H1 (cell line): ENCODE measurements at regions not wholly inside any gene's neighbourhood (a gene's known extent, or its start where the extent isn't known, plus 50 kb on each side); places are given as distances from the start of the nearest gene placed in this dataset.

Experiments
- CTCF ChIA-PET: fragments of 300-600 bp; sonication (Branson Sonifier 250); formaldehyde crosslinking; loops from one replicate; lab custom pipeline; 2021; ENCODE audit not compliant: partially characterized antibody; lab: Charles Lee
- POLR2A ChIA-PET: fragments of 300-600 bp; sonication (Branson Sonifier 250); formaldehyde crosslinking; loops from one replicate; lab custom pipeline; 2021; ENCODE audit warnings: inconsistent platforms; ENCODE audit not compliant: partially characterized antibody; lab: Charles Lee
- DNase-seq, 2 experiments: peaks; one replicate each; pipeline versions ENCODE4 v3.0.0 to v3.0.0-alpha.2; 2010 to 2022; ENCODE audit warnings: low spot score in 2 of 2, low read depth in 1 of 2, mixed read lengths in 1 of 2
- FAIRE-seq: peaks from 2 replicates; lab custom pipeline; 2011; peaks lifted over from hg19 to GRCh38; lab: Jason Lieb, UNC
- H2AFZ ChIP-seq: 2 replicates; pipeline ENCODE4 v1.8.1; 2012; ENCODE audit warnings: low read length, inconsistent platforms
- H2AK5ac ChIP-seq: 2 replicates; pipeline ENCODE4 v1.6.1; 2013; ENCODE audit warnings: low read depth, low read length
- H2BK120ac ChIP-seq: replicated peaks from 2 replicates; pipeline ENCODE3; 2013; ENCODE audit warnings: low read depth, low read length, inconsistent platforms
- H2BK12ac ChIP-seq: 2 replicates; pipeline ENCODE4 v1.6.1; 2013; ENCODE audit warnings: low read depth, low read length
- H2BK15ac ChIP-seq: 2 replicates; pipeline ENCODE4 v1.6.1; 2013; ENCODE audit warnings: low read length
- H2BK20ac ChIP-seq: 2 replicates; pipeline ENCODE4 v1.6.1; 2013; ENCODE audit warnings: low read length
- H2BK5ac ChIP-seq: 2 replicates; pipeline ENCODE4 v1.6.1; 2013; ENCODE audit warnings: low read depth, low read length
- H3K14ac ChIP-seq: 2 replicates; pipeline ENCODE4 v1.6.1; 2013; ENCODE audit warnings: inconsistent platforms; ENCODE audit not compliant: insufficient read length
- H3K18ac ChIP-seq: 2 replicates; pipeline ENCODE4 v1.6.1; 2013; ENCODE audit warnings: low read length; ENCODE audit errors: extremely low read depth
- H3K23ac ChIP-seq: 2 replicates; pipeline ENCODE4 v1.6.1; 2013; ENCODE audit warnings: inconsistent platforms; ENCODE audit not compliant: insufficient read length
- H3K23me2 ChIP-seq: 2 replicates; pipeline ENCODE4 v1.6.1; 2013; ENCODE audit warnings: low read depth, low read length
- H3K27ac ChIP-seq: 2 replicates; pipeline ENCODE4 v1.6.1; 2011; ENCODE audit warnings: low read depth, low read length, inconsistent platforms
- H3K27me3 ChIP-seq, 4 experiments: replicated peaks in 1 of 4; 1 replicate in 1 of 4; 2 replicates in 3 of 4; pipeline versions ENCODE4 v1.6.1 to v1.8.1; 2011 to 2013; ENCODE audit warnings: low read length in 3 of 4, mild to moderate bottlenecking in 3 of 4, inconsistent platforms in 2 of 4, mixed read lengths in 2 of 4, moderate library complexity in 1 of 4; ENCODE audit not compliant: control insufficient read depth in 3 of 4, insufficient read depth in 3 of 4; ENCODE audit errors: extremely low read depth in 1 of 4
- H3K36me3 ChIP-seq, 4 experiments: 2 replicates each; pipeline versions ENCODE4 v1.6.1 to v1.8.1; 2011 to 2013; ENCODE audit warnings: mild to moderate bottlenecking in 4 of 4, low read length in 3 of 4, moderate library complexity in 2 of 4, control low read depth in 1 of 4, inconsistent platforms in 1 of 4; ENCODE audit not compliant: insufficient read depth in 4 of 4, control insufficient read depth in 2 of 4
- H3K4ac ChIP-seq: replicated peaks from 2 replicates; pipeline ENCODE3; 2013; ENCODE audit warnings: low read length, low read depth, mixed read lengths, inconsistent platforms; ENCODE audit not compliant: insufficient read length
- H3K4me1 ChIP-seq, 4 experiments: replicated peaks in 1 of 4; 1 replicate in 1 of 4; 2 replicates in 3 of 4; pipeline versions ENCODE4 v1.6.1 to v1.8.1; 2011 to 2013; ENCODE audit warnings: low read length in 3 of 4, inconsistent platforms in 2 of 4, mixed read lengths in 1 of 4; ENCODE audit not compliant: insufficient read depth in 4 of 4, control insufficient read depth in 3 of 4
- H3K4me2 ChIP-seq, 2 experiments: 2 replicates each; pipeline versions ENCODE4 v1.6.1 to v1.8.1; 2011 to 2013; ENCODE audit warnings: low read depth in 2 of 2, low read length in 2 of 2, control low read depth in 1 of 2, inconsistent platforms in 1 of 2, mild to moderate bottlenecking in 1 of 2; ENCODE audit not compliant: insufficient read depth in 1 of 2
- H3K4me3 ChIP-seq, 4 experiments: fragments of 200-600, 300-600 bp in 1 of 4; sonication (generic), shearing (Covaris generic), sonication (Bioruptor Twin) in 1 of 4; 2 replicates each; pipeline versions ENCODE4 v1.5.1 to v1.8.1; 2011 to 2016; ENCODE audit warnings: low read length in 4 of 4, low read depth in 3 of 4, control low read depth in 2 of 4, inconsistent platforms in 2 of 4, mild to moderate bottlenecking in 2 of 4, mixed read lengths in 1 of 4, moderate library complexity in 1 of 4; ENCODE audit not compliant: insufficient read depth in 2 of 4; ENCODE audit errors: extremely low read depth in 1 of 4
- H3K56ac ChIP-seq: replicated peaks from 2 replicates; pipeline ENCODE3; 2013; ENCODE audit warnings: low read depth, mild to moderate bottlenecking, mixed read lengths, low read length, inconsistent platforms; ENCODE audit not compliant: insufficient read length
- H3K79me1 ChIP-seq: 2 replicates; pipeline ENCODE4 v1.6.1; 2013; ENCODE audit warnings: low read depth, low read length, control low read depth
- H3K79me2 ChIP-seq, 2 experiments: 2 replicates each; pipeline versions ENCODE4 v1.6.1 to v1.8.1; 2012 to 2013; ENCODE audit warnings: low read length in 2 of 2, mild to moderate bottlenecking in 2 of 2, inconsistent platforms in 1 of 2; ENCODE audit not compliant: insufficient read depth in 2 of 2, control insufficient read depth in 1 of 2
- H3K9ac ChIP-seq, 4 experiments: replicated peaks in 1 of 4; 1 replicate in 1 of 4; 2 replicates in 3 of 4; pipeline versions ENCODE4 v1.6.1 to v1.8.1; 2011 to 2013; ENCODE audit warnings: low read depth in 3 of 4, low read length in 3 of 4, control low read depth in 2 of 4, mild to moderate bottlenecking in 2 of 4, moderate library complexity in 2 of 4, inconsistent platforms in 1 of 4; ENCODE audit errors: extremely low read depth in 1 of 4
- H3K9me3 ChIP-seq, 2 experiments: 2 replicates each; pipeline versions ENCODE4 v1.6.1 to v1.8.1; 2012 to 2013; ENCODE audit warnings: mild to moderate bottlenecking in 2 of 2, moderate library complexity in 2 of 2, control low read depth in 1 of 2, inconsistent platforms in 1 of 2, low read depth in 1 of 2, low read length in 1 of 2, mixed read lengths in 1 of 2; ENCODE audit not compliant: insufficient read depth in 2 of 2
- H4K20me1 ChIP-seq, 2 experiments: replicated peaks in 1 of 2; 2 replicates each; pipeline versions ENCODE3 to v1.8.1; 2011 to 2013; ENCODE audit warnings: inconsistent platforms in 2 of 2, low read length in 2 of 2, mild to moderate bottlenecking in 1 of 2; ENCODE audit not compliant: insufficient read depth in 2 of 2, control insufficient read depth in 1 of 2
- H4K5ac ChIP-seq: 2 replicates; pipeline ENCODE4 v1.6.1; 2013; ENCODE audit warnings: low read length, low read depth, mixed read lengths, inconsistent platforms; ENCODE audit not compliant: insufficient read length
- H4K8ac ChIP-seq: 2 replicates; pipeline ENCODE4 v1.8.0; 2013; ENCODE audit warnings: mild to moderate bottlenecking, moderate library complexity, low read length, inconsistent platforms; ENCODE audit not compliant: insufficient read depth; ENCODE audit errors: extremely low read depth
- H4K91ac ChIP-seq: replicated peaks from 2 replicates; pipeline ENCODE3; 2013; ENCODE audit warnings: low read length, mixed read lengths, inconsistent platforms; ENCODE audit not compliant: insufficient read length
- ATF3 ChIP-seq: IDR thresholded peaks from 2 replicates; pipeline ENCODE4 v1.6.1; 2011; ENCODE audit warnings: low read depth, mild to moderate bottlenecking, low read length; ENCODE audit not compliant: insufficient read depth
- BACH1 ChIP-seq: IDR thresholded peaks from 2 replicates; pipeline ENCODE4 v1.6.1; 2012; ENCODE audit warnings: low read length, improper control_type of control experiment
- CEBPB ChIP-seq: IDR thresholded peaks from 2 replicates; pipeline ENCODE4 v1.6.1; 2012; ENCODE audit warnings: low read depth, low read length
- CTBP2 ChIP-seq: IDR thresholded peaks from 2 replicates; pipeline ENCODE4 v1.7.0; 2011; ENCODE audit warnings: borderline replicate concordance, mild to moderate bottlenecking, moderate library complexity, mixed read lengths, low read length; ENCODE audit not compliant: insufficient read depth, insufficient read length
- EP300 ChIP-seq, 2 experiments: IDR thresholded peaks; 1 replicate in 1 of 2; 2 replicates in 1 of 2; pipeline ENCODE4 v1.6.1; 2011 to 2012; ENCODE audit warnings: low read depth in 2 of 2, low read length in 2 of 2, mild to moderate bottlenecking in 2 of 2, borderline replicate concordance in 1 of 2, inconsistent platforms in 1 of 2, moderate library complexity in 1 of 2
- FOSL1 ChIP-seq: IDR thresholded peaks from 2 replicates; pipeline ENCODE4 v1.6.1; 2011; ENCODE audit warnings: mild to moderate bottlenecking, low read depth, low read length, moderate library complexity; ENCODE audit not compliant: insufficient read depth
- JUND ChIP-seq: IDR thresholded peaks from 2 replicates; pipeline ENCODE4 v1.6.1; 2011; ENCODE audit warnings: mild to moderate bottlenecking, improper control_type of control experiment, low read length
- MAFK ChIP-seq: IDR thresholded peaks from 2 replicates; pipeline ENCODE4 v1.6.1; 2012; ENCODE audit warnings: low read depth, mild to moderate bottlenecking, improper control_type of control experiment, low read length
- PHF8 ChIP-seq: fragments of 200-600 bp; sonication (generic); conservative IDR thresholded peaks from 2 replicates; pipeline ENCODE4 v1.7.1; 2012; ENCODE audit warnings: low read depth, mild to moderate bottlenecking, inconsistent platforms, low read length, moderate library complexity
- POLR2AphosphoS5 ChIP-seq: IDR thresholded peaks from 2 replicates; pipeline ENCODE4 v1.6.1; 2011; ENCODE audit warnings: low read depth, low read length
- RAD21 ChIP-seq, 2 experiments: IDR thresholded peaks in 1 of 2; conservative IDR thresholded peaks in 1 of 2; 2 replicates each; pipeline ENCODE4 v1.6.1; 2011; ENCODE audit warnings: low read depth in 2 of 2, low read length in 2 of 2, improper control_type of control experiment in 1 of 2, inconsistent platforms in 1 of 2, mild to moderate bottlenecking in 1 of 2, moderate library complexity in 1 of 2
- SP1 ChIP-seq: IDR thresholded peaks from 2 replicates; pipeline ENCODE4 v1.6.1; 2011; ENCODE audit warnings: low read depth, low read length
- TAF7 ChIP-seq: optimal IDR thresholded peaks from 2 replicates; pipeline ENCODE3; 2011; ENCODE audit warnings: low read depth, mild to moderate bottlenecking, inconsistent platforms, low read length, moderate library complexity, borderline replicate concordance
- TEAD4 ChIP-seq: IDR thresholded peaks from 2 replicates; pipeline ENCODE4 v1.6.1; 2012; ENCODE audit warnings: low read depth, low read length, inconsistent platforms, mixed read lengths
- ZNF274 ChIP-seq: IDR thresholded peaks from 2 replicates; pipeline ENCODE4 v1.7.0; 2012; ENCODE audit warnings: low read length, borderline replicate concordance; ENCODE audit errors: extremely low read depth
- WGBS, 2 experiments: shearing (Covaris generic) in 1 of 2; methylation state at CpG; one replicate each; pipeline versions ENCODE4 v1.1.6 to v1.1.7; 2013 to 2015; ENCODE audit warnings: low lambda C conversion rate in 2 of 2, mixed read lengths in 2 of 2, inconsistent platforms in 1 of 2, low coverage in 1 of 2, missing lambda C conversion rate in 1 of 2; ENCODE audit not compliant: insufficient replicate concordance in 2 of 2, insufficient coverage in 1 of 2, insufficient read length in 1 of 2; ENCODE audit errors: extremely low coverage in 1 of 2, missing lambda C conversion rate in 1 of 2; 5-methylcytosine and 5-hydroxymethylcytosine counted together

DNA sequence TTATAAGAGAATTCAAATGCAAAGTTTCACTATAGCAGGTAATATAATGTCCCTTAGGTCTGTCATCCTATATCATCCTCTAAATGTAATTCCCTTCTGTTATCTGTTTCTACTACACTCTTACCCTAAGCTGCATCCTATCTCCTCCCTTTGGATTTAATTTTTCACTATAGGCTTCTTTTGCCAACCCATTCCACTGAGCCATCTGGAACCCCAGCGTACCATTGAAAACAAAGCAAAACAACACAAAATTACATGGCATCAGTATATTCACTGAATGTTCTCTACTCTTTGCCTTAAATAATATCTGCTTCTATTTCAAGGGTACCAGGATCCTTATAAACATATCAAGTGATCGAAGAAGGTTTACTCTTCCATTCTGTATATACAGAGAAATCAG lies 1530.2 kb upstream of the LRRTM3 start:
- no peak for DNase-seq
- Histone ChIP-seq H4K5ac (no peak overlapping the region), H3K27ac (no peak overlapping the region), H3K56ac (no peak overlapping the region), H2BK20ac (no peak overlapping the region), H2AK5ac (no peak overlapping the region), H3K4me1 (no peaks in the 10 kb centered on the region), H3K14ac (no peak overlapping the region), H2AFZ (no peak overlapping the region), H4K91ac (no peak overlapping the region), H2BK120ac (no peak overlapping the region), H2BK12ac (no peak overlapping the region), H3K23me2 (no peaks in the 10 kb centered on the region), H3K18ac (no peak overlapping the region), H4K20me1 (no peaks in the 10 kb centered on the region), H2BK5ac (no peak overlapping the region), H3K9me3 (no peaks in the 10 kb centered on the region), H4K8ac (no peak overlapping the region), H3K9ac (no peak overlapping the region), H3K4ac (no peak overlapping the region), H3K36me3 (no peaks in the 10 kb centered on the region), H3K4me2 (no peak overlapping the region), H3K27me3 (no peaks in the 10 kb centered on the region), H3K79me2 (no peaks in the 10 kb centered on the region), H3K23ac (no peak overlapping the region), H2BK15ac (no peak overlapping the region), H3K4me3 (no peak overlapping the region), H3K79me1 (no peaks in the 10 kb centered on the region)
- ChIA-PET POLR2A (no interaction called here), CTCF (no interaction called here)
- FAIRE-seq: no peak
- WGBS, 2 experiments: 95% methylated on average over 2 of the region's 2 CpGs; no CpG with 5 or more reads in 1 of the 2 experiments
- TF ChIP-seq CTBP2: no peak
- TF ChIP-seq BACH1: no peak
- no peak for TF ChIP-seq CEBPB
- no peak for TF ChIP-seq POLR2AphosphoS5
- TF ChIP-seq FOSL1: no peak
- TF ChIP-seq PHF8: no peak
- no peak for TF ChIP-seq MAFK
- no peak for TF ChIP-seq ATF3
- no peak for TF ChIP-seq RAD21 (IDR thresholded peaks at IDR 0.05 in 1 of 2, conservative IDR thresholded peaks at IDR 0.05 in 1 of 2; ENCODE audit: low read depth in 2 of 2, low read length in 2 of 2)
- TF ChIP-seq JUND: no peak
- no peak for TF ChIP-seq TAF7
- TF ChIP-seq SP1: no peak
- no peak for TF ChIP-seq ZNF274
- no peak for TF ChIP-seq TEAD4
- TF ChIP-seq EP300 (IDR thresholded peaks at IDR 0.05; ENCODE audit: borderline replicate concordance in 1 of 2, low read depth in 2 of 2, low read length in 2 of 2): no peak
